ENCODE measurements at regions not wholly inside any gene's neighbourhood (a gene's known extent, or its start where the extent isn't known, plus 50 kb on each side); places are given as distances from the start of the nearest gene placed in this dataset.

GRCh38 chr12:42801271-42801670, 211.7 kb upstream of the PRICKLE1 start:
- no peak for TF ChIP-seq CTCF (IDR thresholded peaks at IDR 0.05; ENCODE audit: control insufficient read depth, insufficient read depth, low read depth, low read length, missing control alignments)
- no peak overlapping the region for H3K4me3 ChIP-seq (ENCODE audit: control insufficient read depth, low read depth, low read length)
- DNase-seq (ENCODE audit: low read depth): no peak

- no peak overlapping the region for H3K4me3 ChIP-seq (ENCODE audit: control insufficient read depth, low read depth, low read length)
- no peak for TF ChIP-seq CTCF (IDR thresholded peaks at IDR 0.05; ENCODE audit: control insufficient read depth, insufficient read depth, low read depth, low read length, missing control alignments)
- DNase-seq (ENCODE audit: low read depth): no peak
Measured at GRCh38 chr12:42799966-42800365, 210.4 kb upstream of the PRICKLE1 start.

GRCh38 chr12:42798811-42799438, 209.4 kb upstream of the PRICKLE1 start:
- no peak for DNase-seq (ENCODE audit: low read depth)
- TF ChIP-seq CTCF (IDR thresholded peaks at IDR 0.05; ENCODE audit: control insufficient read depth, insufficient read depth, low read depth, low read length, missing control alignments): no peak
- no peak overlapping the region for H3K4me3 ChIP-seq (ENCODE audit: control insufficient read depth, low read depth, low read length)

- TF ChIP-seq CTCF (IDR thresholded peaks at IDR 0.05; ENCODE audit: control insufficient read depth, insufficient read depth, low read depth, low read length, missing control alignments): no peak
- no peak for DNase-seq (ENCODE audit: low read depth)
- no peak overlapping the region for H3K4me3 ChIP-seq (ENCODE audit: control insufficient read depth, low read depth, low read length)
Measured at GRCh38 chr12:42794806-42795205, 205.3 kb upstream of the PRICKLE1 start.

- no peak for DNase-seq (ENCODE audit: low read depth)
- no peak for TF ChIP-seq CTCF (IDR thresholded peaks at IDR 0.05; ENCODE audit: control insufficient read depth, insufficient read depth, low read depth, low read length, missing control alignments)
- H3K4me3 ChIP-seq (ENCODE audit: control insufficient read depth, low read depth, low read length): no peak overlapping the region
Measured at GRCh38 chr12:42793166-42793565, 203.6 kb upstream of the PRICKLE1 start.

- peak; percentile 16 for TF ChIP-seq CTCF (IDR thresholded peaks at IDR 0.05; ENCODE audit: control insufficient read depth, insufficient read depth, low read depth, low read length, missing control alignments)
- H3K4me3 ChIP-seq (ENCODE audit: control insufficient read depth, low read depth, low read length): no peak overlapping the region
- DNase-seq (ENCODE audit: low read depth): no peak
Measured at GRCh38 chr12:42792265-42792664, 202.7 kb upstream of the PRICKLE1 start.

- no peak for DNase-seq (ENCODE audit: low read depth)
- no peak overlapping the region for H3K4me3 ChIP-seq (ENCODE audit: control insufficient read depth, low read depth, low read length)
- TF ChIP-seq CTCF (IDR thresholded peaks at IDR 0.05; ENCODE audit: control insufficient read depth, insufficient read depth, low read depth, low read length, missing control alignments): no peak
Measured at GRCh38 chr12:42791399-42791798, 201.9 kb upstream of the PRICKLE1 start.

All from AG09309 (cell line).